SK-N-MC (cell line): ENCODE measurements at regions not wholly inside any gene's neighbourhood (a gene's known extent, or its start where the extent isn't known, plus 50 kb on each side); places are given as distances from the start of the nearest gene placed in this dataset.

Source experiments
- EZH2 ChIP-seq: fragments of 200-600 bp; sonication (generic); IDR thresholded peaks from one replicate; pipeline ENCODE4 v1.6.1; 2017; ENCODE audit warnings: antibody characterized with exemption
- POLR2AphosphoS5 ChIP-seq: IDR thresholded peaks from 2 replicates; pipeline ENCODE4 v1.6.1; 2012; ENCODE audit warnings: mild to moderate bottlenecking, low read depth, low read length, borderline replicate concordance

GRCh38 chr2:117737846-117738245, 76.6 kb upstream of the DDX18 start:
- TF ChIP-seq EZH2 (no peak), POLR2AphosphoS5 (no peak)
